ENCODE measurements at regions not wholly inside any gene's neighbourhood (a gene's known extent, or its start where the extent isn't known, plus 50 kb on each side); places are given as distances from the start of the nearest gene placed in this dataset.
"Not testable (repeated sequence)": the region's sequence is repeated elsewhere in the genome, so short reads cannot be mapped to it uniquely, and the experiment has no call there.

DNA sequence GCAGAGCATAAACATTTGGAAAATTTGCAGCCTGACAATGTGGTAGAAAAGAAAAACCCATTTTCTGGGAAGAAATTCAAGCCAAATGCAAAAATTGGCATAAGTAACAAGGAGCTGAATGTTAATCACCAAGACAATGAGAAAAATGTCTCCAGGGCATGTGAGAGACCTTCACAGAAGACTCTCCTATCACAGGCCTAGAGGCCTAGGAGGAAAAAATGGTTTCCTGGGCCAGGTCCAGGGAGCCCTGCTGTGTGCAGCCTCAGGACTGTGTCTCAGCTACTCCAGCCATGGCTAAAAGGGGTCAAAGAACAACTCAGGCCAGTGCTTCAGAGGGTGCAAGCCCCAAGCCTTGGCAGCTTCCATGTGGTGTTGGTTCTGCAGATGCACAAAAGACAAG lies 362.4 kb downstream of the FAM47B start:
- TF ChIP-seq POLR2AphosphoS5 (IDR thresholded peaks at IDR 0.05); CTCF (IDR thresholded peaks at IDR 0.05; ENCODE audit: poor library complexity, severe bottlenecking): not testable (repeated sequence)
- TF ChIP-seq, protein P1, sequence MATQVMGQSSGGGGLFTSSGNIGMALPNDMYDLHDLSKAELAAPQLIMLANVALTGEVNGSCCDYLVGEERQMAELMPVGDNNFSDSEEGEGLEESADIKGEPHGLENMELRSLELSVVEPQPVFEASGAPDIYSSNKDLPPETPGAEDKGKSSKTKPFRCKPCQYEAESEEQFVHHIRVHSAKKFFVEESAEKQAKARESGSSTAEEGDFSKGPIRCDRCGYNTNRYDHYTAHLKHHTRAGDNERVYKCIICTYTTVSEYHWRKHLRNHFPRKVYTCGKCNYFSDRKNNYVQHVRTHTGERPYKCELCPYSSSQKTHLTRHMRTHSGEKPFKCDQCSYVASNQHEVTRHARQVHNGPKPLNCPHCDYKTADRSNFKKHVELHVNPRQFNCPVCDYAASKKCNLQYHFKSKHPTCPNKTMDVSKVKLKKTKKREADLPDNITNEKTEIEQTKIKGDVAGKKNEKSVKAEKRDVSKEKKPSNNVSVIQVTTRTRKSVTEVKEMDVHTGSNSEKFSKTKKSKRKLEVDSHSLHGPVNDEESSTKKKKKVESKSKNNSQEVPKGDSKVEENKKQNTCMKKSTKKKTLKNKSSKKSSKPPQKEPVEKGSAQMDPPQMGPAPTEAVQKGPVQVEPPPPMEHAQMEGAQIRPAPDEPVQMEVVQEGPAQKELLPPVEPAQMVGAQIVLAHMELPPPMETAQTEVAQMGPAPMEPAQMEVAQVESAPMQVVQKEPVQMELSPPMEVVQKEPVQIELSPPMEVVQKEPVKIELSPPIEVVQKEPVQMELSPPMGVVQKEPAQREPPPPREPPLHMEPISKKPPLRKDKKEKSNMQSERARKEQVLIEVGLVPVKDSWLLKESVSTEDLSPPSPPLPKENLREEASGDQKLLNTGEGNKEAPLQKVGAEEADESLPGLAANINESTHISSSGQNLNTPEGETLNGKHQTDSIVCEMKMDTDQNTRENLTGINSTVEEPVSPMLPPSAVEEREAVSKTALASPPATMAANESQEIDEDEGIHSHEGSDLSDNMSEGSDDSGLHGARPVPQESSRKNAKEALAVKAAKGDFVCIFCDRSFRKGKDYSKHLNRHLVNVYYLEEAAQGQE (IDR thresholded peaks at IDR 0.05; ENCODE audit: borderline replicate concordance), result not testable (repeated sequence)

Measured in neural cell (in vitro differentiated cells).